Sigmoid colon (tissue), 6 donors: ENCODE measurements at regions not wholly inside any gene's neighbourhood (a gene's known extent, or its start where the extent isn't known, plus 50 kb on each side); places are given as distances from the start of the nearest gene placed in this dataset.

Source experiments
- DNase-seq: peaks from one replicate; pipeline ENCODE4 v3.0.0-alpha.2; 2019
- H3K27ac ChIP-seq, 4 donors: fragments of 200-600 bp; sonication (generic); one replicate each; pipeline ENCODE4 v1.5.1; 2016 to 2019; ENCODE audit warnings: mild to moderate bottlenecking in 1 of 4
- H3K27me3 ChIP-seq, 3 donors: fragments of 200-600 bp; sonication (generic); one replicate each; pipeline ENCODE4 v1.5.1; 2019; ENCODE audit warnings: mild to moderate bottlenecking in 1 of 3
- H3K36me3 ChIP-seq, 4 donors: fragments of 200-600 bp; sonication (generic); one replicate each; pipeline ENCODE4 v1.5.1; 2016 to 2019
- H3K4me1 ChIP-seq, 4 donors: fragments of 200-600 bp; sonication (generic); one replicate each; pipeline ENCODE4 v1.5.1; 2017 to 2019
- H3K4me3 ChIP-seq, 4 donors: fragments of 200-600 bp; sonication (generic); one replicate each; pipeline ENCODE4 v1.5.1; 2017 to 2019; ENCODE audit warnings: mild to moderate bottlenecking in 2 of 4, moderate library complexity in 1 of 4
- H3K9me3 ChIP-seq, 4 donors: fragments of 200-600 bp in 3 of 4; sonication (generic) in 3 of 4; one replicate each; pipeline versions ENCODE4 v1.5.1 to v1.6.1; 2013 to 2019
- CTCF ChIP-seq, 4 experiments: fragments of 450-650 bp in 3 of 4; fragments of 200-600 bp in 1 of 4; IDR thresholded peaks; one replicate each; pipeline ENCODE4 v1.5.1; 2016 to 2019; ENCODE audit warnings: antibody characterized with exemption in 4 of 4, mild to moderate bottlenecking in 3 of 4, moderate library complexity in 2 of 4
- EP300 ChIP-seq, 4 donors: sonication (generic); formaldehyde crosslinking; IDR thresholded peaks; one replicate each; pipeline ENCODE4 v1.6.1; 2017; ENCODE audit warnings: antibody characterized with exemption in 4 of 4
- POLR2A ChIP-seq, 2 donors: fragments of 450-650 bp; IDR thresholded peaks; one replicate each; pipeline ENCODE4 v1.6.1; 2016; ENCODE audit warnings: antibody characterized with exemption in 2 of 2, mild to moderate bottlenecking in 2 of 2, moderate library complexity in 2 of 2
- POLR2AphosphoS5 ChIP-seq, 4 donors: sonication (generic); formaldehyde crosslinking; IDR thresholded peaks; one replicate each; pipeline ENCODE4 v1.6.1; 2017; ENCODE audit warnings: antibody characterized with exemption in 4 of 4
- WGBS, 2 donors: extraction: QIAGEN DNeasy Blood & Tissue Kit; methylation state at CpG; one replicate each; pipeline ENCODE4 v1.1.7; 2013; 5-methylcytosine and 5-hydroxymethylcytosine counted together
- intact Hi-C: fragments of 100-400 bp; cut with DNase I; formaldehyde crosslinking; loops from one replicate; pipeline ENCODE4 v1.15.1; 2023
- donor health status: healthy with polysubstance abuse.
- donor health status: healthy.

GRCh38 chr2:59077981-59078531, 836.9 kb upstream of the FANCL start:
- no peaks in the 10 kb centered on the region for H3K27me3 ChIP-seq
- no peak for DNase-seq
- TF ChIP-seq POLR2A (IDR thresholded peaks at IDR 0.05), result no peak
- no peak for TF ChIP-seq POLR2AphosphoS5 (IDR thresholded peaks at IDR 0.05)
- H3K4me1 ChIP-seq, result peaks cover 0 to 37% (median 12%) of the 10 kb centered on the region in 4 donors
- intact Hi-C loops, result no loop called here
- H3K36me3 ChIP-seq, result no peaks in the 10 kb centered on the region
- WGBS, 2 donors, result 88 to 89% methylated on average over 6 of the region's 6 CpGs
- H3K9me3 ChIP-seq, result no peaks in the 10 kb centered on the region
- no peak overlapping the region for H3K4me3 ChIP-seq
- no peak overlapping the region for H3K27ac ChIP-seq

DNA sequence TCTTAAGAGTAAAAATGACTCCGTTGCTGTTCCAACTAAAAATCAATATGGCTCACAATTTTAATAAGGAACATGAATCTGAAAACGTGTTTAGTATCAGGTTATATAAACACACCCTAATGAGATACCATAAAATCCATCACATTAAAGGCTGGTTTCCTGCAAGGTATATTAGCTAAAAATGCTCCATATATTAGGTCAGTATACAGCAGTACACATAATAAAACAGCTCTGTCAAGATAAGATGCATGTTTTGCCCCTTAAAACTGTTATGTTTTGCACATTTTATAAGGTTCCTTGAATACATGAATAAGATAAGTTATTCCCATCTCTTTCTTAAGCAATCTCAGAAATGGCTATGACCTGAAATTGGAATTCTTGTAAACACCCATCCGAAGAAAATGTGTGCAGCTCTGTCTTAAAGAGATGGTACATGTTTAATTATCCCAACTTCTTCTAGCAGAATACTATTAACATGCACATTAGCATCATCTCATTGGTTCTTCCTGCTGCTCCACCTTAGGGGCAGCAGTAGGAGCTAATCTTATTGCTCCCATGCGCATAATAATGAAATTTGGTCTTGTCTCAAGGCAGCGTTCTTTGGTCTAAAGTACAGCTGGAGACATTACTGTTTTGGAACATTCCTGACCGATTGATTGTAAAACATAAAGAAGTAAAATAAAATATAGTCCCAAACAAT, 836.1 kb upstream of the FANCL start:
- Histone ChIP-seq H3K36me3 (no peaks in the 10 kb centered on the region), H3K9me3 (no peaks in the 10 kb centered on the region), H3K4me3 (no peak overlapping the region), H3K27me3 (no peaks in the 10 kb centered on the region), H3K4me1 (peaks cover 0 to 37% (median 12%) of the 10 kb centered on the region in 4 donors), H3K27ac (no peak overlapping the region)
- 70 to 80% methylated on average over 6 of the region's 6 CpGs for WGBS, 2 donors
- TF ChIP-seq POLR2AphosphoS5 (IDR thresholded peaks at IDR 0.05), result no peak
- no peak for TF ChIP-seq POLR2A (IDR thresholded peaks at IDR 0.05)
- TF ChIP-seq CTCF (IDR thresholded peaks at IDR 0.05), result no peak
- TF ChIP-seq EP300 (IDR thresholded peaks at IDR 0.05), result no peak
- no peak for DNase-seq
- intact Hi-C loops, result no loop called here

GRCh38 chr2:59076079-59076619, 835.0 kb upstream of the FANCL start:
- no peak for DNase-seq
- Histone ChIP-seq H3K36me3 (no peaks in the 10 kb centered on the region), H3K27ac (no peak overlapping the region), H3K9me3 (no peaks in the 10 kb centered on the region), H3K27me3 (no peaks in the 10 kb centered on the region), H3K4me1 (peaks cover 0 to 37% (median 12%) of the 10 kb centered on the region in 4 donors), H3K4me3 (no peak overlapping the region)
- TF ChIP-seq POLR2AphosphoS5 (IDR thresholded peaks at IDR 0.05) (no peak), CTCF (IDR thresholded peaks at IDR 0.05) (no peak)
- WGBS, 2 donors, result 51 to 62% methylated on average over 5 of the region's 5 CpGs
- intact Hi-C loops, result no loop called here

DNA sequence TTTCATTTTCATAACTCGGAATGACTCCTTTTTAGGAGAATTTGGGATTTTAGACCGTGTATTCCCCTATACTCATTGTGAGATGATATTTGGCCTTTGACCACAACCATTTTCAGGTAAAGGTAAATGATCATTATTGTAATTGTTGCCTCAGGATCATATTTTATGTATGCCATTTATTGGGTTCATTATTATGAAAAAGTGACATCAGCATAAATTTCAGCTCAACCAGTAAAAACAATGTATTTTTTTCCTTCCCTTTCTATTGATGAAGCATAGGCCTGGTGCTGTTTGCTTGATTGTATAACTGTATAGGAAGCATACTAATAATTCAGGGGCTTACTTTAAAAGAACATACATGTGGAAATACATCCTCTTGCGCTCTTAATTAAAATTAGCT, 832.9 kb upstream of the FANCL start:
- Histone ChIP-seq H3K36me3 (no peaks in the 10 kb centered on the region), H3K4me3 (no peak overlapping the region), H3K4me1 (peaks cover 0 to 25% (median 2%) of the 10 kb centered on the region in 4 donors), H3K27ac (no peak overlapping the region), H3K27me3 (no peaks in the 10 kb centered on the region), H3K9me3 (no peaks in the 10 kb centered on the region)
- TF ChIP-seq POLR2A (IDR thresholded peaks at IDR 0.05) (no peak), POLR2AphosphoS5 (IDR thresholded peaks at IDR 0.05) (no peak), EP300 (IDR thresholded peaks at IDR 0.05) (no peak), CTCF (IDR thresholded peaks at IDR 0.05) (no peak)
- intact Hi-C loops, result no loop called here
- WGBS, 2 donors, result 83 to 84% methylated on average over 3 of the region's 3 CpGs
- DNase-seq, result no peak

- H3K4me3 ChIP-seq, result no peak overlapping the region
- no peaks in the 10 kb centered on the region for H3K9me3 ChIP-seq
- no peak for DNase-seq
- H3K36me3 ChIP-seq, result no peaks in the 10 kb centered on the region
- WGBS, 2 donors, result 38 to 70% methylated on average over 6 of the region's 6 CpGs
- H3K27ac ChIP-seq, result no peak overlapping the region
- H3K4me1 ChIP-seq, result peaks cover 0 to 25% (median 10%) of the 10 kb centered on the region in 4 donors
- H3K27me3 ChIP-seq, result no peaks in the 10 kb centered on the region
- intact Hi-C loops, result no loop called here
- TF ChIP-seq POLR2AphosphoS5 (IDR thresholded peaks at IDR 0.05), result no peak
These were observed 832.2 kb upstream of the FANCL start for GRCh38 chr2:59073286-59073685.
